Calu3 (cell line): ENCODE measurements at regions not wholly inside any gene's neighbourhood (a gene's known extent, or its start where the extent isn't known, plus 50 kb on each side); places are given as distances from the start of the nearest gene placed in this dataset.
A peak's percentile ranks its signal among the peaks of the same experiment; 100 is the strongest.

Experiments
- BruUV-seq: library from RNA; stranded (reverse); fragments of 400-500 nt; replicated peaks from 2 replicates; lab custom pipeline; 2021; lab: Mats Ljungman, UMichigan
- CTCF ChIA-PET: fragments of 300-600 bp; sonication (Branson Sonifier 250); formaldehyde crosslinking; loops from one replicate; lab custom pipeline; 2022; ENCODE audit warnings: antibody characterized with exemption; lab: Charles Lee
- DNase-seq: peaks from one replicate; pipeline ENCODE4 v3.0.0; 2022
- H3K27ac Mint-ChIP-seq: one replicate; pipeline ENCODE4 v1.8.0; 2022; ENCODE audit warnings: mixed read lengths; ENCODE audit not compliant: unreplicated experiment
- H3K27me3 Mint-ChIP-seq: one replicate; pipeline ENCODE4 v1.8.0; 2022; ENCODE audit warnings: mixed read lengths; ENCODE audit not compliant: unreplicated experiment
- H3K36me3 Mint-ChIP-seq: one replicate; pipeline ENCODE4 v1.8.0; 2022; ENCODE audit warnings: mild to moderate bottlenecking, moderate library complexity, mixed read lengths; ENCODE audit not compliant: insufficient read depth, unreplicated experiment
- H3K4me1 Mint-ChIP-seq: one replicate; pipeline ENCODE4 v1.8.0; 2022; ENCODE audit warnings: mild to moderate bottlenecking, low read depth, mixed read lengths; ENCODE audit not compliant: unreplicated experiment
- H3K4me3 Mint-ChIP-seq: one replicate; pipeline ENCODE4 v1.8.0; 2022; ENCODE audit warnings: mild to moderate bottlenecking, low read depth, moderate library complexity, mixed read lengths; ENCODE audit not compliant: unreplicated experiment
- H3K9me3 Mint-ChIP-seq: one replicate; pipeline ENCODE4 v1.8.0; 2022; ENCODE audit warnings: low read depth, mixed read lengths; ENCODE audit not compliant: unreplicated experiment
- CTCF ChIP-seq: fragments of 200-600 bp; IDR thresholded peaks from one replicate; pipeline ENCODE4 v1.8.0; 2022; ENCODE audit warnings: antibody characterized with exemption; ENCODE audit not compliant: unreplicated experiment
- intact Hi-C: fragments of 100-400 bp; cut with micrococcal nuclease; formaldehyde crosslinking; loops from one replicate; pipeline ENCODE4 v1.10.0; 2022; ENCODE audit not compliant: unreplicated experiment

- peak; percentile 45 for DNase-seq
- intact Hi-C loops, result loop anchor here (1.0 to 10.0 kb wide), 2 partner anchors 116 to 238 kb away; no protein-coding TSS in a partner anchor
- no TSS peak for BruUV-seq
- TF ChIP-seq CTCF, result peak; percentile 50
- no peak overlapping the region for H3K27ac Mint-ChIP-seq
- no peaks in the 10 kb centered on the region for H3K9me3 Mint-ChIP-seq
- no peaks in the 10 kb centered on the region for H3K4me1 Mint-ChIP-seq
- no peak overlapping the region for H3K4me3 Mint-ChIP-seq
- H3K27me3 Mint-ChIP-seq, result no peaks in the 10 kb centered on the region
- no peaks in the 10 kb centered on the region for H3K36me3 Mint-ChIP-seq
- CTCF ChIA-PET, result interaction anchor here (0.7 kb wide), 1 partner anchor 129 kb away, joined by 3 read pairs; no protein-coding TSS in a partner anchor
Observed at GRCh38 chr6:53410508-53411258, 61.9 kb upstream of the ELOVL5 start.

DNA sequence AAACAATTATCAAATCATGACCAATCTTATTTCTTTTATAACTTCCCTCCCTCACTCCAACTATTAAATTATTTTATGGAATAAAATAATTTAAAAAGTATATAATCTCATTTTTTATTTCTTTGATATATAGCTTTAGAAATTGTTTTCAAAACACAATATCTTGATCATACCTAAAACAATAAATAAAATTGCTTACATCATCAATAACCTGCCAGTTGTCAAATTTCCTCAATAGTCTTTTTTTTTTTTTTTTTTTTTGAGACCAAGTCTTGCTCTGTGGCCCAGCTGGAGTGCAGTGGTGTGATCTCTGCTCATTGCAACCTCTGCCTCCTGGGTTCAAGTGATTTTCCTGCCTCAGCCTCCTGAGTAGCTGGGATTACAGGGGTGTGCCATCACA, 60.1 kb upstream of the ELOVL5 start:
- H3K27ac Mint-ChIP-seq, result no peak overlapping the region
- no peaks in the 10 kb centered on the region for H3K36me3 Mint-ChIP-seq
- no peaks in the 10 kb centered on the region for H3K9me3 Mint-ChIP-seq
- H3K4me1 Mint-ChIP-seq, result no peaks in the 10 kb centered on the region
- CTCF ChIA-PET, result interaction anchor here (0.7 kb wide), 1 partner anchor 49 kb away, joined by 4 read pairs; no protein-coding TSS in a partner anchor
- no TSS peak for BruUV-seq
- DNase-seq, result no peak
- TF ChIP-seq CTCF, result no peak
- no peak overlapping the region for H3K4me3 Mint-ChIP-seq
- intact Hi-C loops, result no loop called here
- H3K27me3 Mint-ChIP-seq, result no peaks in the 10 kb centered on the region

DNA sequence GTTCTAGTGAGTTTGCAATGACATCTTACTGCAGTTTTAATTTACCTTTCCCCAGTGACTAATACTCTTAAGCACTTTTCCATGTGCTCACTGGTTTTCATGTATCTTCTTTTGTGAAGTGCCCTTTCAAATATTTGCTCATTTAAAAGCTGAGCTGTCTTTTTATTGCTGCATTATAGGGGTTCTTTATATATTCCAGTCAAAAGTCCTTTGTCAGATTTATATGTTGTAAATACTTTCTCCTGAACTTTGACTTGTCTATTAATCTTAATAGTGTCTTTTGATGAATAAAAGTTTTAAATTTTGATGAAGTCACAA, 50.2 kb upstream of the ELOVL5 start:
- Mint-ChIP-seq H3K4me1 (no peaks in the 10 kb centered on the region), H3K4me3 (no peak overlapping the region), H3K27me3 (peaks cover 16% of the 10 kb centered on the region), H3K27ac (no peak overlapping the region), H3K36me3 (no peaks in the 10 kb centered on the region), H3K9me3 (no peaks in the 10 kb centered on the region)
- intact Hi-C loops, result no loop called here
- CTCF ChIA-PET, result no interaction called here
- BruUV-seq, result no TSS peak
- no peak for DNase-seq
- TF ChIP-seq CTCF, result no peak

- intact Hi-C loops, result no loop called here
- Mint-ChIP-seq H3K27me3 (peaks cover 13% of the 10 kb centered on the region), H3K4me1 (no peaks in the 10 kb centered on the region), H3K4me3 (no peak overlapping the region), H3K36me3 (no peaks in the 10 kb centered on the region), H3K9me3 (no peaks in the 10 kb centered on the region), H3K27ac (no peak overlapping the region)
- no TSS peak for BruUV-seq
- no peak for TF ChIP-seq CTCF
- CTCF ChIA-PET, result no interaction called here
- no peak for DNase-seq
Observed at GRCh38 chr6:53398247-53399026, 49.7 kb upstream of the ELOVL5 start.
